Neural crest cell (in vitro differentiated cells): ENCODE measurements at regions not wholly inside any gene's neighbourhood (a gene's known extent, or its start where the extent isn't known, plus 50 kb on each side); places are given as distances from the start of the nearest gene placed in this dataset.

Experiments
- DNase-seq: peaks from one replicate; pipeline ENCODE4 v3.0.0; 2021; ENCODE audit warnings: low read depth, mixed read lengths, low spot score
- H3K27ac Mint-ChIP-seq: one replicate; pipeline ENCODE4 v1.8.0; 2021; ENCODE audit warnings: mild to moderate bottlenecking, mixed read lengths; ENCODE audit not compliant: unreplicated experiment
- H3K27me3 Mint-ChIP-seq: 2 replicates; pipeline ENCODE4 v1.8.0; 2021; ENCODE audit warnings: low read depth, mild to moderate bottlenecking, mixed read lengths
- H3K36me3 Mint-ChIP-seq: 2 replicates; pipeline ENCODE4 v1.8.0; 2021; ENCODE audit warnings: low read depth, mild to moderate bottlenecking, mixed read lengths
- H3K4me1 Mint-ChIP-seq: 2 replicates; pipeline ENCODE4 v1.8.0; 2021; ENCODE audit warnings: mixed read lengths
- H3K4me3 Mint-ChIP-seq: one replicate; pipeline ENCODE4 v1.8.0; 2021; ENCODE audit warnings: mild to moderate bottlenecking, mixed read lengths
- H3K9me3 Mint-ChIP-seq: 2 replicates; pipeline ENCODE4 v1.8.0; 2021; ENCODE audit warnings: mixed read lengths
- TF ChIP-seq, protein P1 (sequence below): fragments of 200-600 bp; sonication (generic); conservative IDR thresholded peaks from 2 replicates; pipeline ENCODE4 v1.5.0; 2021; ENCODE audit warnings: antibody characterized with exemption, mild to moderate bottlenecking

DNA sequence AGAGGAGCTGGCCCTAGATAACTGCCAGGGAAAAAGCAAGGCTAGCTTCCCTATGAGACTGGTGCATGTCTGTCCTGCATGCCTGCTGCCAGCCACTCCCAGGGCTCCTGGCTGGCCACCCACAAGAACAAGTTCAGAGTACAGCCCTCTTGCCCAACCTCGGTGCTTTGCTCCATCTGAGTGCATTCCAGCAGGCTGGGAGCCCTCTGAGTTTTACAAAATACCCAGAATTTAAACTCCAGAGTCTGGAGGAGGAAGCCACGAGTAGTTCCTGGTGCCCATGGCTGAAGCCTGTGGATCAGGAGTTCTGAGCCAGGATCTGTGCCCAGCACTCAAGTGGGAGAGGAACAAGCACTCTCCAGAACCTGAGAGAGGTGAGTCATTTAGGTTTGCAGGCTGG, 111.6 kb downstream of the MAGEE2 start:
- Mint-ChIP-seq H3K4me1 (no peaks in the 10 kb centered on the region), H3K36me3 (peaks cover 8% of the 10 kb centered on the region), H3K27ac (no peak overlapping the region), H3K4me3 (no peak overlapping the region), H3K9me3 (peaks cover 11% of the 10 kb centered on the region), H3K27me3 (no peaks in the 10 kb centered on the region)
- TF ChIP-seq, protein P1, sequence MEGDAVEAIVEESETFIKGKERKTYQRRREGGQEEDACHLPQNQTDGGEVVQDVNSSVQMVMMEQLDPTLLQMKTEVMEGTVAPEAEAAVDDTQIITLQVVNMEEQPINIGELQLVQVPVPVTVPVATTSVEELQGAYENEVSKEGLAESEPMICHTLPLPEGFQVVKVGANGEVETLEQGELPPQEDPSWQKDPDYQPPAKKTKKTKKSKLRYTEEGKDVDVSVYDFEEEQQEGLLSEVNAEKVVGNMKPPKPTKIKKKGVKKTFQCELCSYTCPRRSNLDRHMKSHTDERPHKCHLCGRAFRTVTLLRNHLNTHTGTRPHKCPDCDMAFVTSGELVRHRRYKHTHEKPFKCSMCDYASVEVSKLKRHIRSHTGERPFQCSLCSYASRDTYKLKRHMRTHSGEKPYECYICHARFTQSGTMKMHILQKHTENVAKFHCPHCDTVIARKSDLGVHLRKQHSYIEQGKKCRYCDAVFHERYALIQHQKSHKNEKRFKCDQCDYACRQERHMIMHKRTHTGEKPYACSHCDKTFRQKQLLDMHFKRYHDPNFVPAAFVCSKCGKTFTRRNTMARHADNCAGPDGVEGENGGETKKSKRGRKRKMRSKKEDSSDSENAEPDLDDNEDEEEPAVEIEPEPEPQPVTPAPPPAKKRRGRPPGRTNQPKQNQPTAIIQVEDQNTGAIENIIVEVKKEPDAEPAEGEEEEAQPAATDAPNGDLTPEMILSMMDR = no peak
- DNase-seq = no peak

DNA sequence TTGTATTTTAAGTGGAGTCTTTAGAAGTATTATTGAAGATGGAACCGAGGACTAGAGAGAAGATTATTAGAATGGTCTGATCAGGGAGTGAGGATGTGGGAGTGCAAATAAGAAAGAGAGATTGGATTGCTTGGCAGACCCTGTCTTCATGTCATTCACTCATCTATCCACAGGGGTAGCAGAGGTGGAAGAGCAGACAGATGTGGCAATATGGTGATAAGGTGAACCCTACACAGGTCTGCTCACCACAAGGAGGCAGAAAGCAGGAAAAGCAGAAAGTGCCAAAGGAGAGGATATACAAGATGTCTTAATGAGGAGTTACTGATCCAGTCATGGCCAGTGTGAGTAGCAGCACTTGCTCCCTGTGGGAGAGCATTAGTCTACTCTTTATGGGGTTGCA, 129.4 kb downstream of the MAGEE2 start:
- TF ChIP-seq, protein P1 = no peak
- Mint-ChIP-seq H3K36me3 (no peaks in the 10 kb centered on the region), H3K4me3 (no peak overlapping the region), H3K27ac (no peak overlapping the region), H3K27me3 (no peaks in the 10 kb centered on the region), H3K4me1 (no peaks in the 10 kb centered on the region), H3K9me3 (peaks cover 9% of the 10 kb centered on the region)
- no peak for DNase-seq

DNA sequence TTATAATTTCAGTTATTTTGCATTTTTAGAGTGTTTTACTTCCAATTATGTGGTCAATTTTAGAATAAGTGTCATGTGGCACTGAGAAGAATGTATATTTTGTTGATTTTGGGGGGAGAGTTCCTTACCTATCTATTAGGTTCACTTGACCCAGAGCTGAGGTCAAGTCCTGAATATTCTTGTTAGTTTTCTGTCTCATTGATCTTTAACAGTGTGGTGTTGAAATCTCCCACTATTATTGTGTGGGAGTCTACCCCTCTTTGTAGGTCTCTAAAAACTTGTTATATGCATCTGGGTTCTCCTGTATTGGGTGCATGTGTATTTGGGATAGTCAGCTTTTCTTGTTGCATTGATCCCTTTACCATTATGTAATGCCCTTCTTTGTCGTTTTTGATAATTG, 127.0 kb upstream of the ZDHHC15 start:
- no peaks in the 10 kb centered on the region for H3K4me1 Mint-ChIP-seq
- no peaks in the 10 kb centered on the region for H3K27me3 Mint-ChIP-seq
- H3K4me3 Mint-ChIP-seq = no peak overlapping the region
- peaks cover 11% of the 10 kb centered on the region for H3K9me3 Mint-ChIP-seq
- no peak overlapping the region for H3K27ac Mint-ChIP-seq
- DNase-seq = no peak
- peaks cover 7% of the 10 kb centered on the region for H3K36me3 Mint-ChIP-seq
- TF ChIP-seq, protein P1 = no peak

DNA sequence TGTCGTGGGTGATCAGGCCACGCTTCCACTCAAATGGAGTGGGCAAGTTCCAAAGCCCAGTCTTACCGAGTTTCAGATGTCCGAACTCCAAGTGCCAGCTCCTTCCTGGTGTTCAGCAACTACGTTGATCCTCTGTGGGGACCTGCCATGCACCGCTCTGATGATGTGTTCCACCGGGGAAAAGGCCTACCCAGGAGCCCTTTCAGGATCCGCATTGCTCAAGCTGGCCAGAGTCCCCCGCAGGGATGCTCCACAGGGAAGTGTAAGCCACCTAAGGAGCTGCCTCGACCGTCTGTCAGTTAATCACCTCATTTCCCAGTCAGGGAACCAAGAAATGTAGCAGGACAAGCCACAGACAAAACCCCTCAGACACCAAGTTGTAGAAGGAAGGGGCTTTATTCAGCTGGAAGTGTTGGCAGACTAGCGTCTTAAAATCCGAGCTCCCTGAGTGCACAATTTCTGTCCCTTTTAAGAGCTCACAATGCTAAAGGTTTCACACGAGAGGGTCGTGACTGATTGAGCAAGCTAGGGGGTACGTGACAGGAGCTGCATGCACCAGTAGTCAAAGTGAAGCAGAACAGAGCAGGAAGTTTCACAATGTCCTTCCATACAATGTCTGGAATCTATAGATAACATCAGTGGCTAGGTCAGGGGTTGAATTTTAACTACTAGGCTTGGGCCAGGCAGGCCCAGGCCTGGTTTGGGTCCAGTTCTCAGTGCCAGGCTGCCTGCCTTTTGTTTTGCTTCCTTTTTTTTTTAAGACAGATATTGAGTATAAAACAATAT, 126.2 kb upstream of the ZDHHC15 start:
- Mint-ChIP-seq H3K4me3 (no peak overlapping the region), H3K4me1 (no peaks in the 10 kb centered on the region), H3K27ac (no peak overlapping the region), H3K9me3 (peaks cover 9% of the 10 kb centered on the region), H3K27me3 (no peaks in the 10 kb centered on the region), H3K36me3 (peaks cover 9% of the 10 kb centered on the region)
- TF ChIP-seq, protein P1 = no peak
- DNase-seq = no peak

DNA sequence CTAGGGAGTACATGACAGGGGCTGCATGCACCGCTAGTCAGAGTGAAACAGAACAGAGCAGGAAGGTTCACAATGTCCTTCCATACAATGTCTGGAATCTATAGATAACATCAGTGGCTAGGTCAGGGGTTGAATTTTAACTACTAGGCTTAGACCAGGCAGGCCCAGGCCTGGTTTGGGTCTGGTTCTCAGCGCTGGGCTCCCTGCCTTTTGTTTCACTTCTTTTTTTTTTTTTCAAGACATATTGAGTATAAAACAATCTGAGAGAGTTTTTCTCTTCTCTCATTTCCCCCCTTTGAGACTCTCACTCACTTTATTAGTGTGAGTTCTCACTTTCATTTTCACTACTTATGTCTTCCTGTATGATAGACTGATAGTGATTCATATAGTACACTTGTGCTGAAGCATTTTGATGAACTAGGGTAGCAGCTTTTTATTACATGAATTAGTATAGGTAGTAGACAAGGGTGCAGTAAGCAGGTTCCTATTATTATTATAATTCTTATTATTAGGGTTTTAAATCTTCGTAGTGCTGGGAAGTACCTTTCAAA, 120.0 kb upstream of the ZDHHC15 start:
- Mint-ChIP-seq H3K36me3 (peaks cover 8% of the 10 kb centered on the region), H3K27me3 (no peaks in the 10 kb centered on the region), H3K9me3 (peaks cover 14% of the 10 kb centered on the region), H3K4me1 (no peaks in the 10 kb centered on the region), H3K27ac (no peak overlapping the region), H3K4me3 (no peak overlapping the region)
- DNase-seq = no peak
- TF ChIP-seq, protein P1 = no peak
